ENCODE measurements at regions not wholly inside any gene's neighbourhood (a gene's known extent, or its start where the extent isn't known, plus 50 kb on each side); places are given as distances from the start of the nearest gene placed in this dataset.

- DNase-seq (ENCODE audit: low spot score) = peak; percentile 89
Observed at GRCh38 chr2:16615687-16616615, 49.7 kb downstream of the CYRIA start.

GRCh38 chr2:16615246-16615645, 50.4 kb downstream of the CYRIA start:
- no peak for DNase-seq (ENCODE audit: low spot score)

GRCh38 chr2:16614314-16614860, 51.2 kb downstream of the CYRIA start:
- peak; percentile 27 for DNase-seq (ENCODE audit: low spot score)

- DNase-seq (ENCODE audit: low spot score) = peak; percentile 37
Observed at GRCh38 chr2:16613539-16614011, 52.1 kb downstream of the CYRIA start.

GRCh38 chr2:16612490-16612889, 53.1 kb downstream of the CYRIA start:
- no peak for DNase-seq (ENCODE audit: low spot score)

GRCh38 chr2:16609786-16610185, 55.8 kb downstream of the CYRIA start:
- peak; percentile 17 for DNase-seq (ENCODE audit: low spot score)

GRCh38 chr2:16608661-16609643, 56.7 kb downstream of the CYRIA start:
- peak; percentile 90 for DNase-seq (ENCODE audit: low spot score)

- no peak for DNase-seq (ENCODE audit: low spot score)
Observed at GRCh38 chr2:16607301-16607700, 58.3 kb downstream of the CYRIA start.

- no peak for DNase-seq (ENCODE audit: low spot score)
Observed at GRCh38 chr2:16604236-16604635, 61.4 kb downstream of the CYRIA start.

GRCh38 chr2:16591370-16591933, 74.2 kb downstream of the CYRIA start:
- no peak for DNase-seq (ENCODE audit: low spot score)

- DNase-seq (ENCODE audit: low spot score) = no peak
Observed at GRCh38 chr2:16589465-16589864, 76.2 kb downstream of the CYRIA start.

GRCh38 chr2:16588565-16588964, 77.1 kb downstream of the CYRIA start:
- no peak for DNase-seq (ENCODE audit: low spot score)

- no peak for DNase-seq (ENCODE audit: low spot score)
Observed at GRCh38 chr2:16587601-16588000, 78.0 kb downstream of the CYRIA start.

- peak; percentile 24 for DNase-seq (ENCODE audit: low spot score)
Observed at GRCh38 chr2:16584824-16585540, 80.7 kb downstream of the CYRIA start.

- DNase-seq (ENCODE audit: low spot score) = no peak
Observed at GRCh38 chr2:16584084-16584483, 81.5 kb downstream of the CYRIA start.

- DNase-seq (ENCODE audit: low spot score) = no peak
Observed at GRCh38 chr2:16581241-16581640, 84.4 kb downstream of the CYRIA start.

- no peak for DNase-seq (ENCODE audit: low spot score)
Observed at GRCh38 chr2:16578081-16578480, 87.6 kb downstream of the CYRIA start.

GRCh38 chr2:16570516-16570915, 95.1 kb downstream of the CYRIA start:
- no peak for DNase-seq (ENCODE audit: low spot score)

- DNase-seq (ENCODE audit: low spot score) = no peak
Observed at GRCh38 chr2:16568998-16569784, 96.4 kb downstream of the CYRIA start.

- DNase-seq (ENCODE audit: low spot score) = no peak
Observed at GRCh38 chr2:16566701-16567100, 98.9 kb downstream of the CYRIA start.
